ENCODE measurements at regions not wholly inside any gene's neighbourhood (a gene's known extent, or its start where the extent isn't known, plus 50 kb on each side); places are given as distances from the start of the nearest gene placed in this dataset.
A peak's percentile ranks its signal among the peaks of the same experiment; 100 is the strongest.

DNA sequence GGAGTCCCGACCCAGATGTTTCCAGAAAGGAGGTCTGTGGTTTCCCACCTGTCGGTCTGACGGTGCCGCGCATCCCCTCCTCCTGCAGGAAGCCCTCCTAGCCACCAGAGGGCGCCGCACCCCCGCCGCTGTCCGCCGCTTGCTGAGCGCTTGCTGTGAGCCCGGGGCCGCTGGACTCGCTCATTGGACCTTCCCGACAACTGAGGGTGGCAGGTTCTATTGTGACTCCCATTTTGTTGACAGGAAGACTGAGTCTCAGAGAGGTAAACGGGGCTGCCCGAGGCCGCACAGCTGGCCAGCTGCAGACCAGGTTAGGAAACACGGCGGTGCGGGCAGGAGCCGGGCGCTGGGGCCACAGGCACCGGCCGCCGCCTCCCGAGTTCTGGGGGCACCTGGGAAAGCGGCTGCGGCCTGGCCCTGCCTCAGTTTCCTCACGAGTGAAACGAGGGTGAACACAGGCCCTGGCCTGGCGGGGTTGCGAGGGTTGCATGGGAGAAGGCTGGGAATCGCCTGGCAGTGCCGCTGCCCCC lies 191.1 kb upstream of the CIBAR2 start:
- intact Hi-C loops (cut with DNase I), result no loop called here
- no peak overlapping the region for H3K4me3 ChIP-seq
- H3K4me1 ChIP-seq, result peaks cover 46% of the 10 kb centered on the region

GRCh38 chr16:85304337-85304736 lies 192.1 kb upstream of the CIBAR2 start:
- no peak overlapping the region for H3K4me3 ChIP-seq
- intact Hi-C loops (cut with DNase I), result no loop called here
- WGBS, 2 donors, result 61% methylated on average over 4 to 9 of the region's 9 CpGs
- H3K27ac ChIP-seq, result no peak overlapping the region
- no peaks in the 10 kb centered on the region for H3K36me3 ChIP-seq (replicated peaks in 1 of 2; ENCODE audit: insufficient read depth in 1 of 2, low read depth in 2 of 2)
- DNase-seq (no peak), ATAC-seq (no peak)
- no peaks in the 10 kb centered on the region for H3K9me3 ChIP-seq
- H3K4me1 ChIP-seq, result peaks cover 46% of the 10 kb centered on the region
- H3K27me3 ChIP-seq, result no peaks in the 10 kb centered on the region
- TF ChIP-seq, protein P1, sequence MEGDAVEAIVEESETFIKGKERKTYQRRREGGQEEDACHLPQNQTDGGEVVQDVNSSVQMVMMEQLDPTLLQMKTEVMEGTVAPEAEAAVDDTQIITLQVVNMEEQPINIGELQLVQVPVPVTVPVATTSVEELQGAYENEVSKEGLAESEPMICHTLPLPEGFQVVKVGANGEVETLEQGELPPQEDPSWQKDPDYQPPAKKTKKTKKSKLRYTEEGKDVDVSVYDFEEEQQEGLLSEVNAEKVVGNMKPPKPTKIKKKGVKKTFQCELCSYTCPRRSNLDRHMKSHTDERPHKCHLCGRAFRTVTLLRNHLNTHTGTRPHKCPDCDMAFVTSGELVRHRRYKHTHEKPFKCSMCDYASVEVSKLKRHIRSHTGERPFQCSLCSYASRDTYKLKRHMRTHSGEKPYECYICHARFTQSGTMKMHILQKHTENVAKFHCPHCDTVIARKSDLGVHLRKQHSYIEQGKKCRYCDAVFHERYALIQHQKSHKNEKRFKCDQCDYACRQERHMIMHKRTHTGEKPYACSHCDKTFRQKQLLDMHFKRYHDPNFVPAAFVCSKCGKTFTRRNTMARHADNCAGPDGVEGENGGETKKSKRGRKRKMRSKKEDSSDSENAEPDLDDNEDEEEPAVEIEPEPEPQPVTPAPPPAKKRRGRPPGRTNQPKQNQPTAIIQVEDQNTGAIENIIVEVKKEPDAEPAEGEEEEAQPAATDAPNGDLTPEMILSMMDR (IDR thresholded peaks at IDR 0.05), result no peak
- no peak for TF ChIP-seq POLR2A (IDR thresholded peaks at IDR 0.05)

More for the DNA sequence above, 191.1 kb upstream of the CIBAR2 start:
- Histone ChIP-seq H3K36me3 (replicated peaks in 1 of 2; ENCODE audit: insufficient read depth in 1 of 2, low read depth in 2 of 2) (no peaks in the 10 kb centered on the region), H3K27ac (peak overlapping the region in 1 of 4 donors; percentile 75), H3K9me3 (no peaks in the 10 kb centered on the region), H3K27me3 (no peaks in the 10 kb centered on the region)
- TF ChIP-seq POLR2A (IDR thresholded peaks at IDR 0.05), result no peak
- TF ChIP-seq, protein P1 (IDR thresholded peaks at IDR 0.05), result peak; percentile 94 to 98 (median 96)
- ATAC-seq (peak; percentile 75), DNase-seq (peak; percentile 76 to 81 (median 78))
- WGBS, 2 donors, result 28% methylated on average over 27 of the region's 36 CpGs; no CpG with 5 or more reads in 1 of the 2 donors

DNA sequence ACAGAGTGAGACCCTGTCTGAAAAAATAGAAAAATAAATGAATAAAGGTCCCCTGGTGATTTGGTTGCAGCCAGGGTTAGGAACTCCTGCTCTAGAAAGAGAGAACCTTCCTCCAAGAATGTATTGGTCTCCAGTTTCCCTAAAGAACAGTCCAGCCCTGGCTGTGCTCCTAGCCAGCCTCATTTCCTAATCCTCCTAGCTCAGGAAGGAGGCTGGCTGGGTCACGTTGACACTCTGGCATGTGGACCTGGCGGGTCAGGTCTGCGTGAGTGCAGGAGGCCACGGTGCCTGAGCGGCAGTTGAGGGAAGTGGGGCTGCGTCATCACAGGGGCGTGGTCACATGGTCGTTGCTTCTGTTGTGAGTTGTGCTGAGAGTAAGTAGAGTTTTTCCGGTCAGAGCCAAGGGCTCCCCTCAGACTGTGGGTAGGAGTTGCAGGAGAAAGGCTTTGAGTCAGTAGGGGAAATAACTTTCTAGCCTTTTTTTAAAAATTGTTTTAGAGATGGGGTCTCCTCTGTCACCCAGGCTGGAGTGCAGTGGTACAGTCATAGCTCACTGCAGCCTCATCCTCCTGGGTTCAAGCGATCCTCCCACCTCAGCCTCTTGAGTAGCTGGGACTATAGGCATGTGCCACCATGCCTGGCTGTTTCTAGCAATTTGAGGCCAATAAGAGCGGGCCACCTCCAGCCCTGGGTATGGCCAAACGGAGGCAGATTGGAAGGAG lies 194.0 kb upstream of the CIBAR2 start:
- 42 to 45% methylated on average over 5 to 12 of the region's 12 CpGs for WGBS, 2 donors
- intact Hi-C loops (cut with DNase I), result no loop called here
- no peak overlapping the region for H3K4me3 ChIP-seq
- H3K27ac ChIP-seq, result peak overlapping the region; percentile 36 to 57 (median 38)
- peak; percentile 68 for ATAC-seq
- H3K9me3 ChIP-seq, result no peaks in the 10 kb centered on the region
- peak; percentile 69 to 93 (median 86) for DNase-seq
- H3K36me3 ChIP-seq (replicated peaks in 1 of 2; ENCODE audit: insufficient read depth in 1 of 2, low read depth in 2 of 2), result no peaks in the 10 kb centered on the region
- no peaks in the 10 kb centered on the region for H3K27me3 ChIP-seq
- H3K4me1 ChIP-seq, result peaks cover 42% of the 10 kb centered on the region
- TF ChIP-seq, protein P1 (IDR thresholded peaks at IDR 0.05), result no peak
- peak in 1 of 3 donors; percentile 37 for TF ChIP-seq POLR2A (IDR thresholded peaks at IDR 0.05)

DNA sequence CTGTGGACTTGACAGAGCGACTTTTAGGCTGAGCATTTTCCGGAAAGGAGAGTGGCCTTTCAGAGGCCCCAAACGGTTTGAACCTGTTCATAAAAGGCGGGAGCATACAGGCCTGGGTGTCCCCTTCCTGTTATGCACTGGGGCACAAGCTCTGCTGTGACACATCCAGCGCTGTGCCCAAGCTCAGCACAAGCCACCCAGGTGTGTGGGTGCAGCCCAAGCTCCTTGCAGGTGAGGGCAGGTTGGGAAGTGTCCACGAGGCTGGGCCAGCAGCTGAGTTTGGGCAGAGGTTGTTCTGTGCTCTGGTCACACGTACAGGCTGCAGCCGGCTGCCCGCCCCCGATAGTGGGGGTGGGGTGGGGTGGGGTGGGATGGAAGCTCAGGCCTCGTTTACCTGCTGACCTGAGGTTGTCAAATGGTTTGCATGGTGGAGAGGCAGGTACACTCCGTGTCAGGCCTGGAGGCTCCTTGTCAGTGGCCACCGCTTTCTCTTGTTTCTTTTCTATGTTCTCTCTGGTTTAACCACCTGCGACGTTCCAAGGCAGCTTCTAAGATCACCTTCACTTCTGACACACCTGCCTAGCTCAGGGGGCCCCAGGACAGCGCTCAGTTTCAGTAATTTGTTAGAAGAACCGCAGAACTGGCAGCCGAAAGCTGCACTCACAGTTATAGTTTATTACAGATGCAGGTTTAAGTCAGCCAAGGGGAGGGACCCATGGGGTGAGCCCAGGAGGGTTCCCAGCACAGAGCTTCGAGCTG lies 194.7 kb upstream of the CIBAR2 start:
- DNase-seq, result no peak
- intact Hi-C loops (cut with DNase I), result no loop called here
- 74 to 77% methylated on average over 10 to 15 of the region's 19 CpGs for WGBS, 2 donors
- Histone ChIP-seq H3K4me1 (peaks cover 35% of the 10 kb centered on the region), H3K27me3 (no peaks in the 10 kb centered on the region), H3K27ac (peak overlapping the region; percentile 36 to 57 (median 38)), H3K36me3 (replicated peaks in 1 of 2; ENCODE audit: insufficient read depth in 1 of 2, low read depth in 2 of 2) (no peaks in the 10 kb centered on the region), H3K9me3 (no peaks in the 10 kb centered on the region), H3K4me3 (no peak overlapping the region)
- TF ChIP-seq, protein P1 (IDR thresholded peaks at IDR 0.05), result no peak
- no peak for TF ChIP-seq POLR2A (IDR thresholded peaks at IDR 0.05)
- ATAC-seq, result no peak

All from body of pancreas (tissue), 4 donors.